HG03342 (cell line): ENCODE measurements at regions not wholly inside any gene's neighbourhood (a gene's known extent, or its start where the extent isn't known, plus 50 kb on each side); places are given as distances from the start of the nearest gene placed in this dataset.

ENCODE experiments used
- ATAC-seq: cut with Tn5 transposase; IDR thresholded peaks from one replicate; pipeline ENCODE4 v1.9.1; 2021; ENCODE audit warnings: mild to moderate bottlenecking, moderate library complexity; ENCODE audit not compliant: unreplicated experiment

- ATAC-seq: no peak
Observed at GRCh38 chr13:60797112-60797511, 400.1 kb downstream of the TDRD3 start.

- ATAC-seq: no peak
Observed at GRCh38 chr13:60794751-60795150, 397.7 kb downstream of the TDRD3 start.

GRCh38 chr13:60790620-60791019, 393.6 kb downstream of the TDRD3 start:
- ATAC-seq: no peak

- no peak for ATAC-seq
Observed at GRCh38 chr13:60788156-60788829, 391.3 kb downstream of the TDRD3 start.

- no peak for ATAC-seq
Observed at GRCh38 chr13:60787083-60787482, 390.1 kb downstream of the TDRD3 start.

GRCh38 chr13:60772726-60773125, 375.7 kb downstream of the TDRD3 start:
- no peak for ATAC-seq

GRCh38 chr13:60765700-60766411, 368.8 kb downstream of the TDRD3 start:
- ATAC-seq: no peak

GRCh38 chr13:60759499-60759898, 362.5 kb downstream of the TDRD3 start:
- no peak for ATAC-seq

GRCh38 chr13:60758637-60759036, 361.6 kb downstream of the TDRD3 start:
- no peak for ATAC-seq

GRCh38 chr13:60757501-60758215, 360.6 kb downstream of the TDRD3 start:
- ATAC-seq: no peak

- ATAC-seq: no peak
Observed at GRCh38 chr13:60756306-60756705, 359.3 kb downstream of the TDRD3 start.

GRCh38 chr13:60755380-60756163, 358.6 kb downstream of the TDRD3 start:
- ATAC-seq: no peak

- ATAC-seq: no peak
Observed at GRCh38 chr13:60754211-60755090, 357.4 kb downstream of the TDRD3 start.

GRCh38 chr13:60753641-60754040, 356.6 kb downstream of the TDRD3 start:
- no peak for ATAC-seq

- ATAC-seq: no peak
Observed at GRCh38 chr13:60745343-60745742, 348.3 kb downstream of the TDRD3 start.

GRCh38 chr13:60733933-60734332, 336.9 kb downstream of the TDRD3 start:
- no peak for ATAC-seq

GRCh38 chr13:60727140-60727539, 330.1 kb downstream of the TDRD3 start:
- no peak for ATAC-seq

- no peak for ATAC-seq
Observed at GRCh38 chr13:60721063-60721462, 324.0 kb downstream of the TDRD3 start.

- no peak for ATAC-seq
Observed at GRCh38 chr13:60720590-60720989, 323.6 kb downstream of the TDRD3 start.

- ATAC-seq: no peak
Observed at GRCh38 chr13:60716313-60716712, 319.3 kb downstream of the TDRD3 start.
